GM19043 (cell line): ENCODE measurements at regions not wholly inside any gene's neighbourhood (a gene's known extent, or its start where the extent isn't known, plus 50 kb on each side); places are given as distances from the start of the nearest gene placed in this dataset.
"Not testable (repeated sequence)": the region's sequence is repeated elsewhere in the genome, so short reads cannot be mapped to it uniquely, and the experiment has no call there.

Source experiments
- ATAC-seq: cut with Tn5 transposase; IDR thresholded peaks from one replicate; pipeline ENCODE4 v1.9.1; 2021; ENCODE audit warnings: low read depth; ENCODE audit not compliant: unreplicated experiment

DNA sequence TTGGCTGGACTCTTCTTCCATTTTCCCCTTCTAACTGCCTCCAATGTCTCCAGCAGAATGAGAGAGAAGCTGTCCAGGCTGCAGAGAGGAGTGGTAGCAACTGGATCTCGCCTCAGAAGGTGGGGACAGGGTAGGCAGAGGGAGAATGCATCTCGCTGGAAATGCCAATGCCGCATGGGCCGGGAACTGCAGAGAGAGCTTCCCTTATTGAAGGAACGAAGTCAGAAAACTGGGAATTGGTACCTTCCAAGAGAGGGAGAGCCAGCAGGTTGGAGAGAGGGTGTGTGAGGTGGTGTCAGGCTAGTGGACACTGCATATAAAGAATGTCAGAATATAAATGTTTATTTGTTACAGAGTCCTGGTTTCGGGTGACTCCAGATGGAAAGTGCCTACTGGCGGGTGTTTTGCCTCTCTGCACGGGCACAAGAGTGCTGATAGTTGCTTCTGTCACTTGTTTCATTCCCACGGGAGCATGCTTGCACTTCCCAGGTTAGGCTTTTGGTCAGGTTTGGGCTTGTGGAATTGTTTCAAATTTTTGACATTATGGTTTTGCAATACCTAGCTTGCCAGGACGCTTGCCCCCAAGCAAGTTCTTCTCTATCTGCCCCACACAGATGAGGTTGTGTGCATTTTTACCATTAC lies 156.8 kb upstream of the STS start:
- ATAC-seq, result no peak

DNA sequence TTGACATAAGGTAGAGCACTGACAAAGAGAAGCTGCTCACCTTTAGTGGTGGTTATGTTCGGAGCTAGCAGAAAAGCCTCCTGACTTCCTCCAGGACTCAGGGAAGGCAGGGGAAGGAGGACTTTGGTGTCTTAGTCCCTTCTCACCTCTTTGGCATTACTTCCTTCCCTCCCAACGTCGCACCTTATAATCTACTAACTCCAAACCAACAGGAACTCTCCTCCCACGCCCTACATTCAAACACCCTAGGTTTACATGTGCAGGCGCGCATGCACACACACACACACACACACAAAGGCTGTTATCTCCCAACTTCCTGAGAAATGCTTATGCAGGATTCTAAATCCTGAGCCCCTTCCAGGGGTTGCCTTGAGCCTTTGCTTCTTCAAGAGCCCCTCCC lies 157.7 kb upstream of the STS start:
- ATAC-seq, result no peak

DNA sequence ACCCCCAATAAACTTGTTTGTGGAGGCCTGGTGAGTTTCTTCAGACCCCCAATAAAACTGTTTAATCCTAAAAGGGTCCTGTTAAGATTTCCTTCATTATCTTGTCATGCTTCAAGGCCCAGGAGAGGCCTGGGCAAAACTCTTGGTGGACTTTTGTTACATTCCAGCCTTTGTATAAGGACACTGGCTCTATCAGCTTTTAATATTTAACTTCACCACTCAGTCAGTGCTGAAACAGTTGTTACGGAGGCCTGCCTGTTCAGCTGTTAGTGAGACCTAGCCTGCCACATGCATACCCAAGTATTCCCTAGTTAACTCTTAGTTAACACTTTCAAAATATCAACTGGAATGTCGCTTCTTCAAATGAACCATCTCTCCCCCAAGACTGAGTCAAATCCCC lies 158.8 kb upstream of the STS start:
- ATAC-seq, result not testable (repeated sequence)

DNA sequence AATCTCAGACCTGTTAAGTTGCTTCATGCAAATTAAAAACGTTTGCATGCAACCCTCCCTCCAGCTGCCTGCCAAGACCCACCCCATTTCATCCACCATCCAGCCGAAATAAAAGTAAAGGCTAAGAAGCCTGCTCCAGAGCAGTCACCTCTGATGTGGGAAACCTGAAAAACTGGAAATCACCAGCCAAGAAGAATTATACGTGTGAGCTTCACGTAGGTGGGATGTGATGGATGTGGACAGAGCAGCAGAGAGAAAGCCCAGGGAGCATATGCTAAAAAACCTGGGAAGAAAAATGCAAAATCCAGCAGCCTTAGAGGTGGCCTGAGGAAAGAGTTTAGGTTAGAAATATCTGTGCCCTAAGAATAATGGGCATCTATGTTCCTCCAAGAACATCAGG lies 160.6 kb upstream of the STS start:
- ATAC-seq, result no peak

DNA sequence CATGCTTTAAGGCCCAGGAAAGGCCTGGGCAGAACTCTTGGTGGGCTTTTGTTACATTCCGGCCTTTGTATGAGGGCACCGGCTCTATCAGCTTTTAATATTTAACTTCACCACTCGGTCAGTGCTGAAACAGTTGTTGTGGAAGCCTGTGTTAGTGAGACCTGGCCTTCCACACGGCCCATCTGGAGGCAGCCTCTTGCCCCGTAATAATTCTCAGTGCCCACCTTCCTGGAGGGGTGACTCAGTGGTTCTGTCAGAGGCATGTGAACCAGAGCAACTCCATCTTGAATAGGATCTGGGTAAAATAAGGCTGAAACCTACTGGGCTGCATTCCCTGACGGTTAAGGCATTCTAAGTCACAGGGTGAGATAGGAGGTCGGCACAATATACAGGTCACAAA lies 162.0 kb upstream of the STS start:
- no peak for ATAC-seq

DNA sequence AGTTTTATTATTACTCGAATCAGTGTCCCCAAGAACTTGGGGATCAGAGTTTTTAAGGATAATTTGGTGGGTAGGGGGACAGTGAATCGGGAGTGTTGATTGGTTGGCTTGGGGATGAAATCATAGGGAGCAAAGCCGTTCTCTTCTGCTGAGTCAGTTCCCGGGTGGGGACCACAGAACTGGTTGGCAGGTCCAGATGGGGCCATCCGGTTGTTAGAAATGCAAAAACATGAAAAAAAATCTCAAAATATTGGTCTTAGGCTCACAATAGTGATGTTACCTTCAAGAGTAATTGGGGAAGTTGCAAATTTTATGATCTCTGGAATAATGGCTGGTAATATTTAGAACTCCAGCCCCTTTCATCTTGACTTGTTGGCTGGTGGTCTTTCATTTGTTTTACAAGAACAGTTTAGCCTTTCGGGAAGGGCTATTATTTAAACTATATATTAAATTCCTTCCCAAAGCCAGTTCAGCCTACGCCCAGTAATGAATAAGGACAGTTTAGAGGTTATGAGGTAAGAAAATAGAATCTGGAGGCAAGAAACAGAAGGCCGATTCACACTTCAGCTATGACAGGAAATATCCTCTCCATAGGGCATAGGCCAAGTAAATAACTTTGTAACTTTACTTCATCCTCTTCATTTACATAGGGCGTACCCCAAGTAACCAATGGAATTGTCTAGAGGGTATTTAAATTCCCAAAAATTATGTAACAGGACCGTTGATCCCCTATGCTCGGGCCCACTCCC lies 164.1 kb upstream of the STS start:
- ATAC-seq, result no peak

DNA sequence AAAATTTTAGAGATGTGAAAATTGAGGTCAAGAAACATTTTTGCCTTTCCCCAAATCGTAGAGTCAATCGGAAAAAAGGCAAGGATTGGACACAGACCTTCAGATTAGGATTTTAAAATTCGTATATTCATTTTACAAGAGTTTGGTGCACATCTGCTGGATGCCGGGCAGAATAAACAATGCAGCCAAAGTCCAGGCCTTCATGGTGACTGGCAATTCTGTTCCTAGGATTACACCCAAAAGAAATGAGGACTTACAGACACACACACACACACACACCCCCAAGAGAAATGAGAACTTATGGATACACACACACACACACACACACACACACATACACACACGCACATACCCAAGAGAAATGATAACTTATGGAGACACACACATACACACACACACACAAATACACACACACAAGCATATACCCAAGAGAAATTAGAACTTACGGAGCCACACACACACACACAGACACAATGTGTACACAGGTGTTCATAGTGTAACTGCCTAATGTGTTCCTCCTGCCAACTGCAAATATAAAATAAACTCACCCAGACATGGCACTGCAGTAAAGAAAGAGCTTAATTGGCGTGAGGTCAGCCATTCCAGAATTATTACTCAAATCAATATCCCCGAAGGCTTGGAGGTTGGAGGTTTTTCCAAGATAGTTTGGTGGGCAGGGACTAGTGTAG lies 165.7 kb upstream of the STS start:
- no peak for ATAC-seq

DNA sequence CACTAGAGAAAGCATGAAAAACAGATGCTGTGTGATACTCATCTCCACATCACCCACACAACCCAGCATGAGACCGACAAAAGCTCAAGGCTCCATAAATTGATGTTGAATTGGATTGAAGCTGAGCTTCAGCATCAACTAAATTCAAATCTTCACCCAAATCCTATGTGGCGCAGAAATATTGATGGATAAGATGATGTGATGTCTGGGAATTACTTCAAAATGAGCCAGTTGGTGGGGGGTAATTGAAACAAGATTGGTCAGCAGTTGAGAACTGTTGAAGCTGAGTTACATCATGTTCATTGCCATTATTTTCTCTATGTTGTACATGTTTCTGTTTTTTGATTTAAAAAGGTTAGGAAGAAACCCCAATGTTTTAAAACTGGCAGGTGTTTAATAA lies 166.5 kb upstream of the STS start:
- no peak for ATAC-seq

DNA sequence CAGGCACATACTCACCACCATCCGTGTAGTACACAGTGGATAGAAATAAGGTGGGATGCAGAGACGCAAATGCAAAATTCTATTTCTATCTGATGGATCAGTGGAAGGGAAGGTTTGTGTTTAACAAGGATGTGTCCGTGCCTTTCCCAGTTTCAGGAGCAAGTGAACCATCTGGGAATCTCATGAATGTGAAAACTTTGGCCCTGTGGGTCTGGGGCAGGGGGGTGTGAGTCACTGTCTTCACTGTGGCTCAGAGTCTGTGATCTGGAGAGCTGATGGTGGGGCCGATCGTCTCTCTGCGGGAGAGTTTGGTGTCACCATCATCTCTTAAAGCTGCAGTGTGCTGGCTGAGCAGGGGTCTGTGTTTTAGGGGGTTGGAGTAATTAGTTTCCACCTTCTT lies 179.3 kb upstream of the STS start:
- no peak for ATAC-seq

DNA sequence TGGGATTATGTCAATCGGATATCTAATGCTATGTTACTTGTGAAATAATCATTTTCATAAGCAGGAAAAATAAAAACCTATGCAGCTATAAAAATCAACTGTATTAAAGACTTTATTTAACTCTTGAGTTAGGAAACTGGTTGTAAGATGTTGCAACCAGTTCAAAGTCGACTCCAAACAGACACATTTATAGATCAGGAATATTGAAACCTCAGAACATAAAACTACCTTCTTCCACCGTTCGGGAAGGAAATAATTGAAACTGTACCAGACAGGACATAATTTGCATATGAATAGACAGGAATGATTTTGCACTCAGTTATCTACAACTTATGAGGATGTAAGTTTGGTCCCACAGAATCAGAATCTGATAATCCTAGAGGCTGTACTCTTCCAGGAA lies 181.8 kb upstream of the STS start:
- no peak for ATAC-seq

DNA sequence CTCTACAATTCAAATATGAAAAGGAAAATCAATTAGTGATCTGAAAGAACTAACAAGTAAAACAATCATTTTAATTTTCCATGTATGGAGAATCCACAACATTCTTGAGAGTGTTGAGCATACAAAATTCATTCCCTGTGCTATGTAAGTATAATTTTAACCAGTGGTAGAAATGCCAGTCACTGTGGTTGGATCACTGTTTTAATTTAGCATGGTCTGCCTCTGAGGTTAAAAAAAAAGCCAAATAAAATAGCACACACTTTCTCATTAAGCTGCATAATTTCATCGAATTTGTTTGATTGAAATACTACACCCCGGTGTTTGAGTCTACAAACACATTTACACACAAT lies 185.5 kb upstream of the STS start:
- no peak for ATAC-seq

DNA sequence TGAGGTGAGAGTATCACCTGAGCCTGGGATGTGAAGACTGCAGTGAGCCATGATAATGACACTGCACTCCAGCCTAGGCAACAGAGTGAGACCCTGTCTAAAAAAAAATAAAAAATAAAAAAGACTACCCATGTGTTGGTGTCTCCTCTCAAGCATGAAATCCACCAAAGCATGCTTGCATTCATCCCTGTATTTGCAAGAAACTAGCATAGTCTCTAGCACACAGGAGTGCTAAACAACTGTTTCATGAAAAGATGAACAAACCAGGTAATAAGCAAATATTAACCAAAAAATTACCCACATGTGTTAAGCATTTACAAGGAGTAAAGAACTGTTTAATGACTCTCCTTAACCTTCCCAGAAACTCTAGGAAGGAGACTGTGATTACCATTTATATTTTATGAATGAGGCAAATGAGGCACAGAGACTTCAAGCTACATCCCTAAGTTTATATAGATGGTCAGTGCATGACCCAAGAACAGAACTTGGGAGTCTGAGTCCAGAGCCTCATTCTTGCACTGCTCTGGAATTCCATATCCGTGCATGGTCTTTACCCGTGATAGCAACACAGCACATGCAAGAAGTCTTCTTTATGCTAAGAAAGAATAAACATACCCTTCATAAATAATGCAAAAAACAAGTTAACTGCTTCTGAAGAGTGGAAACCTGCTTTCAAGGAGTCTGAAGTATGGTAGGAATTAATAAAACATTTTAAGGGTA lies 186.1 kb upstream of the STS start:
- ATAC-seq, result no peak

DNA sequence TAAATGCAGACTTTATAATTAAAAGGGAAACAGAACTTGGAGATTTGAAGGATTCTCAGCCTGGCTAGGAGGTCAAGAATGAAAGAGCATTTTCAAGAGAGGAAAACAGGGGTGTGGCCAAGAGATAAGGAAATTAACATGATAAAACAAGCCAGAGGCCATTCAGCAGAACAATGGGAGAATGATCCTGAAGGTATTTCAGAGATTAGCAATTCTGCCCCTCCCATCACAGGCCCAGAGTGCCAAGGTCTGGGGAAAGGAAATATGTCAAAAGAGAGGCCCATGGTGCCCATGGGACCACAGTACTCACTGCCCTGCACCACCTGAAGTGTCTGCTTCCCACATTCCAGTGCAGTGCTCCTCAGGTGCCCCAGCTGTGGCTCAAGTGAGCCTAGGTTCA lies 188.5 kb upstream of the STS start:
- ATAC-seq, result no peak

DNA sequence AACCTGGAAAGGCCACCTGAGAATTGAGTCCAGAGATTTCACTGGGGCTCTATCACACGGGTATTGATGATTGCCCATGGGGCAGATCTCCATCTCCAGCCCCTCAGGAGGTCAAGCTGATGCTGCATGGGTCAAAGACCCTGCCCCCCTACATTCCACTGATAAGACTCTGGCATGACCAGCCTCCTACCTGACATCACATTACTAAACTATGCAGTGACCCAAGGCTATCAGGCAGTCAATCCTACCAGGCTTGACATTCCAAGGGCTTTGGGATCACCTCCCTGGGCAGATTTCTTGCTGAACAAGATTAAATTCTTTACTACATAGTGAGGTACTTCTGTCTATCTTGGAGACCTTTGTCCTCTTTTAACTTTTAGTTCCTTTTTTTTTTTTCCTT lies 192.7 kb upstream of the STS start:
- ATAC-seq, result no peak

DNA sequence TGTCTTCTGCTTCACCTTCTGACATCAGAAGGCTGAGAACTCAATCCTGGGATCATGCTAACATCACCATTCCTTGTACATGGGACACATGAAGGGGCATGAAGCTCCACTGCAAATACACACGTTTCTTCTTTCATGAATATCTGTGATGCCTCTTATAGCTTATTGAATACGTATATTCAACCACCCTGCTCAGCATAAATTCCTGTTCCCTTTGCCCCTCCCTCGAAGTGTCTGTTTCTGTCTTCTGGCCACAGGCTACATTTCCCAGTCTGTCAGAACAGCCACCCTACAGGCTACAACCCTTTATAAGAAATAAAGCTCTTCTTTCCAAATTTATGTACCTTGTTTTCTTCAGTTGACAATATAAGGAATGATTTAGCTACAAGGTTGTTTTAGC lies 201.3 kb upstream of the STS start:
- no peak for ATAC-seq

DNA sequence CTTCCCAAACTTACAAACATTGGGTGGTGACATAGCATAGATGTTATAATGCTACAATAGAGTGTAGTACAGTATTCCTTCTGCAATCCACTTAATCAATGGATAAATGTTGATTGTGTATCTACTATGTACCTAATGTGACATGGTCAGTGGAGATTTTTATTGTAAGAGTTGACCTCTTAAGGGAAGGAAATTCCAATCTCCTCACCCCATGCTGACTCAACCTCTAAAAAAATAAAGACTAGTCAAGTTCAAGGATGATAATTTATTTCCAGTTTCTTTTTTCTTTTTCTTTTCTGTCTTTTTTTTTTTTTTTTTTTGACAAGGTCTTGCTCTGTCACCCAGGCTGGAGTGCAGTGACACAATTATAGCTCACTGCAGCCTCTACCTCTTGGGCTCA lies 206.5 kb upstream of the STS start:
- ATAC-seq, result no peak

DNA sequence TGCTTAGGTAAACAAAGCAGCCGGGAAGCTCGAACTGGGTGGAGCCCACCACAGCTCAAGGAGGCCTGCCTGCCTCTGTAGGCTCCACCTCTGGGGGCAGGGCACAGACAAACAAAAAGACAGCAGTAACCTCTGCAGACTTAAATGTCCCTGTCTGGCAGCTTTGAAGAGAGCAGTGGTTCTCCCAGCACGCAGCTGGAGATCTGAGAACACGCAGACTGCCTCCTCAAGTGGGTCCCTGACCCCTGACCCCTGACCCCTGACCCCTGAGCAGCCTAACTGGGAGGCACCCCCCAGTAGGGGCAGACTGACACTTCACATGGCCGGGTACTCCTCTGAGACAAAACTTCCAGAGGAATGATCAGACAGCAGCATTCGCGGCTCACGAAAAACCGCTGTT lies 214.6 kb upstream of the STS start:
- not testable (repeated sequence) for ATAC-seq

DNA sequence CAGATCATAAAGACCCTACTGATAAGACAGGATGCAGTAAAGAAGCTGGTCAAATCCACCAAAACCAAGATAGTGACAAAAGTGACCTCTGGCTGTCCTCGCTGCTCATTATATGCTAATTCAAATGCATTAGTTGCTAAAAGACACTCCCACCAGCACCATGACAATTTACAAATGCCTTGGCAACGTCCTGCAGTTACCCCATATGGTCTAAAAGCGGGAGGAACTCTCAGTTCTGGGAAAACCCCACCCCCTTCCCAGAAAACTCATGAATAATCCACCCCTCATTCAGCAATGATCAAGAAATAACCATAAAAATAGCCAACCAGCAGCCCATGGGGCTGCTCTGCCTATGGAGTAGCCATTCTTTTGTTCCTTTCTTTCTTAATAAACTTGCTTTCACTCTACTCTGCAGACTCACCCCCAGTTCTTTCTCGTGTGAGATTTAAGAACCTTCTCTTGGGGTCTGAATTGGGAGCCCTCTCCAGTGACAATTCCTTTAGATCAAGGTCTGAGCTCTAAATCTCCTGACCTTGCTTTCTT lies 217.1 kb upstream of the STS start:
- ATAC-seq, result no peak

DNA sequence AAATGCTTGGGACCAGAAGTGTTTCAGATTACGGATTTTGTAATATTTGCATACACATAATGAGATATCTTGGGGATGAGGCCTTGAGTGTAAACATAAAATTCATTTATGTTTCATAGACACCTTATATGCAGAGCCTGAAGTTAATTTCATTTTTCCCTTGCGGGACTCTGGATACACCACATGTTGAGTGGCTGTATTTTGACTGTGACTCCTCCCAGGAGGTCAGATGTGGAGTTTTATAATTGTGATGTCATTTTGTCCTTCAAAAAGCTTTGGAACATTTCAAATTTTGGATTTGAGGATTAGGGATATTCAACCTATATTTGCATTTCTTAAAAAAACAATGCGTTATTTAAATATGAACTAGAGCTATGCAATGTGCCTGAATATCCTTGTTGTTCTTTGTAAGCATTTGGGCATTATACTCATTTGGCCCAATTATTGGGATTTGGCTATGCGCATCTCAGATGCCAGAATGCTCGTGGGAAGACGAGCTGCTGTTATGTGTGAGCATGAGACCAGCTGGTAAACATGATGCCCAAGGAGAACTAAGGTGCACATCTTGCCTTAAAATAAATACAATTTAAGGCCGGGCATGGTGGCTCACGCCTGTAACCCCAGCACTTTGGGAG lies 223.0 kb upstream of the STS start:
- no peak for ATAC-seq

DNA sequence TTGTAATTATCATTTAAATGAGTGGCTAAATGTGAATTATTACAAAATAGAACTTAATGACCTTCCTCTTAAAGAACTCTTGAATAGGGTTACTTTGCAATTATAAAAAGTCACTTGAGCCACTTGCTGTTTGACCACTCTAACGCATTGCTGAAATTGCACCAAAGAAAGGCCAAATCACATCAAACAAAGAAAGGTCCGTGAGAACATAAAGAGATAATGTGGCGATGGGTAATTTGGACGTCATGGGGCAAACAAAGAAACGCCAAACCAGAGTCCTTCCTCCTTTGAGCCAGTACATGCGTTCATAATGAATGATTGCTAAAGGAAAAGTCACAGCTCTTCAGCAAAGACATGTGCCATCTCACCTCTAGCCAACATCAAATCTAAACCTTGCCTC lies 229.8 kb upstream of the STS start:
- ATAC-seq, result no peak

DNA sequence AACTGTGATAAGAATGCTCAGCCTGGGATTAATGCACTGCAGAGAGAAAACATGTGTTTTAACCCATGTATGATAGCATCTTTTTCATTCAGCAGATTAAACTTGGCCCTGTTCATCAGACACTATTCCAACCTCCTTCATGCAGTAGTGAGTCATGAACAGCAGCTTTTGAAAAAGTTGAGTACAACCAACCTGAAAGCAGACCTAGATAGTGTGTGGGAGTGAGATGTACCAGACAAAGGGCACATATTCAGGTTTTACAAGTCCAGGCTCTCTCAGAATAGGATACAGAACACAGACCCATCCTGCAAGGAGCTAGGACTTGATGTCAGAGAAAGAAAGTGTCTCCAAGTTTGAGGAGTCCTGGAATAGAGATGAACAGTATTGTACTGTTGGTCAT lies 237.3 kb upstream of the STS start:
- ATAC-seq, result no peak
